Natural killer cell treated with Interleukin-12 subunit alpha and Interleukin-12 subunit beta and Interleukin-15 and Interleukin-18, amount 100 ng/mL, for 72 hours (primary cell): ENCODE measurements at regions not wholly inside any gene's neighbourhood (a gene's known extent, or its start where the extent isn't known, plus 50 kb on each side); places are given as distances from the start of the nearest gene placed in this dataset.
"Not testable (repeated sequence)": the region's sequence is repeated elsewhere in the genome, so short reads cannot be mapped to it uniquely, and the experiment has no call there.

Experiments used
- ATAC-seq, 2 donors: fragments of 150-1000 bp; cut with Tn5 transposase in 1 of 2; sonication (Bioruptor Pico), chemical (Tn5 transposase) in 1 of 2; 2 replicates each; pipeline ENCODE4 v1.10.0; 2021
- DNase-seq: peaks from one replicate; pipeline ENCODE4 v3.0.0; 2022; ENCODE audit warnings: low spot score
- H3K27ac Mint-ChIP-seq, 2 donors: 1 replicate in 1 of 2; 2 replicates in 1 of 2; pipeline ENCODE4 v1.8.0; 2022; ENCODE audit warnings: mixed read lengths in 2 of 2, mild to moderate bottlenecking in 1 of 2, moderate library complexity in 1 of 2
- H3K27me3 Mint-ChIP-seq, 2 donors: 1 replicate in 1 of 2; 2 replicates in 1 of 2; pipeline ENCODE4 v1.8.0; 2022; ENCODE audit warnings: mixed read lengths in 2 of 2
- H3K36me3 Mint-ChIP-seq: one replicate; pipeline ENCODE4 v1.8.0; 2022; ENCODE audit warnings: mixed read lengths
- H3K4me1 Mint-ChIP-seq, 2 donors: 1 replicate in 1 of 2; 2 replicates in 1 of 2; pipeline ENCODE4 v1.8.0; 2022; ENCODE audit warnings: low read depth in 2 of 2, mixed read lengths in 2 of 2, mild to moderate bottlenecking in 1 of 2
- H3K4me3 Mint-ChIP-seq: one replicate; pipeline ENCODE4 v1.8.0; 2022; ENCODE audit warnings: mixed read lengths
- H3K9me3 Mint-ChIP-seq: 2 replicates; pipeline ENCODE4 v1.8.0; 2022; ENCODE audit warnings: mixed read lengths

- Mint-ChIP-seq H3K4me3 (no peak overlapping the region), H3K36me3 (no peaks in the 10 kb centered on the region), H3K4me1 (no peaks in the 10 kb centered on the region), H3K9me3 (peaks cover 10% of the 10 kb centered on the region), H3K27ac (no peak overlapping the region), H3K27me3 (no peaks in the 10 kb centered on the region)
- ATAC-seq (no peak), DNase-seq (no peak)
Observed at GRCh38 chr5:106420102-106420501, 1250.6 kb downstream of the EFNA5 start.

GRCh38 chr5:106418196-106418595 lies 1252.5 kb downstream of the EFNA5 start:
- ATAC-seq (no peak), DNase-seq (no peak)
- H3K9me3 Mint-ChIP-seq, result peaks cover 10% of the 10 kb centered on the region
- H3K4me3 Mint-ChIP-seq, result no peak overlapping the region
- no peaks in the 10 kb centered on the region for H3K36me3 Mint-ChIP-seq
- no peaks in the 10 kb centered on the region for H3K27me3 Mint-ChIP-seq
- H3K27ac Mint-ChIP-seq, result no peak overlapping the region
- H3K4me1 Mint-ChIP-seq, result no peaks in the 10 kb centered on the region

- DNase-seq, result no peak
- H3K27ac Mint-ChIP-seq, result no peak overlapping the region
- no peaks in the 10 kb centered on the region for H3K36me3 Mint-ChIP-seq
- H3K9me3 Mint-ChIP-seq, result peaks cover 10% of the 10 kb centered on the region
- no peak overlapping the region for H3K4me3 Mint-ChIP-seq
- H3K4me1 Mint-ChIP-seq, result no peaks in the 10 kb centered on the region
- H3K27me3 Mint-ChIP-seq, result no peaks in the 10 kb centered on the region
- ATAC-seq, result no peak
Observed at GRCh38 chr5:106417566-106417965, 1253.2 kb downstream of the EFNA5 start.

- ATAC-seq (no peak), DNase-seq (no peak)
- Mint-ChIP-seq H3K9me3 (peaks cover 10% of the 10 kb centered on the region), H3K27me3 (no peaks in the 10 kb centered on the region), H3K4me3 (no peak overlapping the region), H3K4me1 (no peaks in the 10 kb centered on the region), H3K27ac (no peak overlapping the region), H3K36me3 (no peaks in the 10 kb centered on the region)
Observed at GRCh38 chr5:106417163-106417562, 1253.6 kb downstream of the EFNA5 start.

GRCh38 chr5:106415541-106415940 lies 1255.2 kb downstream of the EFNA5 start:
- Mint-ChIP-seq H3K9me3 (peaks cover 10% of the 10 kb centered on the region), H3K4me1 (no peaks in the 10 kb centered on the region), H3K36me3 (no peaks in the 10 kb centered on the region), H3K27me3 (no peaks in the 10 kb centered on the region), H3K27ac (no peak overlapping the region), H3K4me3 (no peak overlapping the region)
- ATAC-seq (no peak), DNase-seq (no peak)

- peaks cover 13% of the 10 kb centered on the region for H3K9me3 Mint-ChIP-seq
- H3K4me3 Mint-ChIP-seq, result no peak overlapping the region
- DNase-seq (no peak), ATAC-seq (no peak)
- H3K4me1 Mint-ChIP-seq, result no peaks in the 10 kb centered on the region
- H3K27ac Mint-ChIP-seq, result no peak overlapping the region
- no peaks in the 10 kb centered on the region for H3K27me3 Mint-ChIP-seq
- no peaks in the 10 kb centered on the region for H3K36me3 Mint-ChIP-seq
Observed at GRCh38 chr5:106414342-106414741, 1256.4 kb downstream of the EFNA5 start.

GRCh38 chr5:106412606-106413005 lies 1258.1 kb downstream of the EFNA5 start:
- DNase-seq, result no peak

GRCh38 chr5:106408570-106408969 lies 1262.2 kb downstream of the EFNA5 start:
- Mint-ChIP-seq H3K4me1 (no peaks in the 10 kb centered on the region), H3K27ac (no peak overlapping the region), H3K9me3 (peaks cover 3% of the 10 kb centered on the region), H3K27me3 (no peaks in the 10 kb centered on the region), H3K4me3 (no peak overlapping the region), H3K36me3 (no peaks in the 10 kb centered on the region)
- no peak for DNase-seq
- no peak for ATAC-seq

More at GRCh38 chr5:106412606-106413005, 1258.1 kb downstream of the EFNA5 start:
- H3K27ac Mint-ChIP-seq, result no peak overlapping the region
- peaks cover 13% of the 10 kb centered on the region for H3K9me3 Mint-ChIP-seq
- no peak overlapping the region for H3K4me3 Mint-ChIP-seq
- H3K4me1 Mint-ChIP-seq, result no peaks in the 10 kb centered on the region
- no peak for ATAC-seq
- H3K27me3 Mint-ChIP-seq, result no peaks in the 10 kb centered on the region
- H3K36me3 Mint-ChIP-seq, result no peaks in the 10 kb centered on the region

GRCh38 chr5:106408141-106408540 lies 1262.6 kb downstream of the EFNA5 start:
- H3K9me3 Mint-ChIP-seq, result peaks cover 3% of the 10 kb centered on the region
- no peaks in the 10 kb centered on the region for H3K4me1 Mint-ChIP-seq
- no peaks in the 10 kb centered on the region for H3K27me3 Mint-ChIP-seq
- DNase-seq (no peak), ATAC-seq (no peak)
- H3K36me3 Mint-ChIP-seq, result no peaks in the 10 kb centered on the region
- no peak overlapping the region for H3K4me3 Mint-ChIP-seq
- H3K27ac Mint-ChIP-seq, result no peak overlapping the region

GRCh38 chr5:106401561-106401960 lies 1269.2 kb downstream of the EFNA5 start:
- Mint-ChIP-seq H3K36me3 (no peaks in the 10 kb centered on the region), H3K27ac (no peak overlapping the region), H3K4me3 (no peak overlapping the region), H3K9me3 (no peaks in the 10 kb centered on the region), H3K27me3 (no peaks in the 10 kb centered on the region), H3K4me1 (no peaks in the 10 kb centered on the region)
- DNase-seq (no peak), ATAC-seq (no peak)

GRCh38 chr5:106399391-106399790 lies 1271.3 kb downstream of the EFNA5 start:
- Mint-ChIP-seq H3K9me3 (no peaks in the 10 kb centered on the region), H3K4me3 (no peak overlapping the region), H3K4me1 (no peaks in the 10 kb centered on the region), H3K27me3 (no peaks in the 10 kb centered on the region), H3K27ac (no peak overlapping the region), H3K36me3 (no peaks in the 10 kb centered on the region)
- ATAC-seq (no peak), DNase-seq (no peak)

- no peaks in the 10 kb centered on the region for H3K36me3 Mint-ChIP-seq
- H3K9me3 Mint-ChIP-seq, result no peaks in the 10 kb centered on the region
- no peak overlapping the region for H3K4me3 Mint-ChIP-seq
- no peak for DNase-seq
- H3K27me3 Mint-ChIP-seq, result no peaks in the 10 kb centered on the region
- ATAC-seq, result no peak
- no peaks in the 10 kb centered on the region for H3K4me1 Mint-ChIP-seq
- no peak overlapping the region for H3K27ac Mint-ChIP-seq
Observed at GRCh38 chr5:106397700-106398099, 1273.0 kb downstream of the EFNA5 start.

- Mint-ChIP-seq H3K36me3 (no peaks in the 10 kb centered on the region), H3K4me1 (no peaks in the 10 kb centered on the region), H3K4me3 (no peak overlapping the region), H3K9me3 (peaks cover 3% of the 10 kb centered on the region), H3K27me3 (no peaks in the 10 kb centered on the region), H3K27ac (no peak overlapping the region)
- no peak for ATAC-seq
- DNase-seq, result no peak
Observed at GRCh38 chr5:106393276-106393675, 1277.5 kb downstream of the EFNA5 start.

- DNase-seq (no peak), ATAC-seq (no peak)
- Mint-ChIP-seq H3K9me3 (peaks cover 3% of the 10 kb centered on the region), H3K4me1 (no peaks in the 10 kb centered on the region), H3K27me3 (no peaks in the 10 kb centered on the region), H3K27ac (no peak overlapping the region), H3K36me3 (no peaks in the 10 kb centered on the region), H3K4me3 (no peak overlapping the region)
Observed at GRCh38 chr5:106392766-106393165, 1278.0 kb downstream of the EFNA5 start.

GRCh38 chr5:106387767-106388166 lies 1283.0 kb downstream of the EFNA5 start:
- ATAC-seq, H3K27me3 Mint-ChIP-seq, DNase-seq, H3K9me3 Mint-ChIP-seq, H3K27ac Mint-ChIP-seq, H3K4me3 Mint-ChIP-seq, H3K36me3 Mint-ChIP-seq, H3K4me1 Mint-ChIP-seq: not testable (repeated sequence)
